ENCODE measurements at regions not wholly inside any gene's neighbourhood (a gene's known extent, or its start where the extent isn't known, plus 50 kb on each side); places are given as distances from the start of the nearest gene placed in this dataset.

DNA sequence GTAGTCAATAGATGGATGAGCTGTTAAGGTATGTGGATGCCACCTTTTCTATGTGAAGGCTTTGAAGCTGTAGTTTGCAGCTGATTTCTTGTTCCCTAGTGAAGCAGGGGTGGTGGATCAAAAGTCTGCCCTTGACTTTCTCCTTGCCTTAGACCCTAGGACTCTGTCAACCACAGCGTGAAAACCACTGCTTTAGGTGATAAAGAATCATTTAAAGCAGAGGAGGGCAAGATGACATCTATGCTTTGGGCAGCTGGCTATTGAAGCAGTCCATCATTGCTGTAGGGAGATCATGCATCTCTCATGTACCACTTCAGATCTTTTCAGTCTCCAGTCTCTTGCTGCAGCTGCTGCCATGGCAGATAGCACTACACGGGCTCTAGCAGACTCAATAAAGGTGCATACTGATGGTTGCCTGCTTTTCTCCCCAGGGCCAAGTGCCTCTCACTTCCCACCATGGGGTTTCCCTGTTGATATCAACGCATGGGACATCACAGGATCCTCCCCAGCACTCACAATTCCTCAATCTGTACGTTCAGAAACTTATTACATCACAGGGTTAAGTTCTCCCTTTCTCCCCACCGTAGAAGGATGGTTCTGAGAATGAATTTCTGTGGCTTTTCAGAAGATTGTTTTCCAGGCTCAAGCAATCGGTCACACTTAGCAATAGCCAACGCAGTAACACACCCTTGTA lies 122.0 kb upstream of the STMND1 start:
- TF ChIP-seq, protein P1, sequence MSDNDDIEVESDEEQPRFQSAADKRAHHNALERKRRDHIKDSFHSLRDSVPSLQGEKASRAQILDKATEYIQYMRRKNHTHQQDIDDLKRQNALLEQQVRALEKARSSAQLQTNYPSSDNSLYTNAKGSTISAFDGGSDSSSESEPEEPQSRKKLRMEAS (IDR thresholded peaks at IDR 0.05; ENCODE audit: insufficient read depth, insufficient read length), result no peak
- TF ChIP-seq POLR2AphosphoS5 (IDR thresholded peaks at IDR 0.05; ENCODE audit: insufficient read depth, low read depth, low read length), result no peak
- no peak for TF ChIP-seq JUN (IDR thresholded peaks at IDR 0.05; ENCODE audit: borderline replicate concordance, insufficient read depth, insufficient read length, low read depth)

Data from endothelial cell of umbilical vein (primary cell).